ENCODE measurements at regions not wholly inside any gene's neighbourhood (a gene's known extent, or its start where the extent isn't known, plus 50 kb on each side); places are given as distances from the start of the nearest gene placed in this dataset.

- H3K9me3 ChIP-seq: peaks cover 0 to 1% of the 10 kb centered on the region in 2 donors
- H3K4me3 ChIP-seq: no peak overlapping the region
- H3K27ac ChIP-seq: no peak overlapping the region
- H3K36me3 ChIP-seq: no peaks in the 10 kb centered on the region
- peaks cover 0 to 7% of the 10 kb centered on the region in 2 donors for H3K4me1 ChIP-seq
- no peak for DNase-seq (ENCODE audit: low spot score)
- no peak for TF ChIP-seq CTCF (IDR thresholded peaks at IDR 0.05)
- H3K27me3 ChIP-seq: no peaks in the 10 kb centered on the region
Observed at GRCh38 chr3:72081471-72082185, 296.7 kb upstream of the PROK2 start.

- H3K27me3 ChIP-seq: no peaks in the 10 kb centered on the region
- no peak for TF ChIP-seq CTCF (IDR thresholded peaks at IDR 0.05)
- no peaks in the 10 kb centered on the region for H3K36me3 ChIP-seq
- H3K27ac ChIP-seq: no peak overlapping the region
- H3K9me3 ChIP-seq: peaks cover 0 to 9% of the 10 kb centered on the region in 2 donors
- H3K4me1 ChIP-seq: no peaks in the 10 kb centered on the region
- DNase-seq (ENCODE audit: low spot score): no peak
- no peak overlapping the region for H3K4me3 ChIP-seq
Observed at GRCh38 chr3:72080800-72081199, 295.9 kb upstream of the PROK2 start.

- H3K27me3 ChIP-seq: no peaks in the 10 kb centered on the region
- H3K9me3 ChIP-seq: peaks cover 0 to 16% of the 10 kb centered on the region in 2 donors
- H3K27ac ChIP-seq: no peak overlapping the region
- H3K4me3 ChIP-seq: no peak overlapping the region
- no peaks in the 10 kb centered on the region for H3K36me3 ChIP-seq
- TF ChIP-seq CTCF (IDR thresholded peaks at IDR 0.05): no peak
- DNase-seq (ENCODE audit: low spot score): no peak
- no peaks in the 10 kb centered on the region for H3K4me1 ChIP-seq
Observed at GRCh38 chr3:72080095-72080494, 295.1 kb upstream of the PROK2 start.

- Histone ChIP-seq H3K4me1 (no peaks in the 10 kb centered on the region), H3K4me3 (no peak overlapping the region), H3K27ac (no peak overlapping the region), H3K36me3 (no peaks in the 10 kb centered on the region), H3K27me3 (no peaks in the 10 kb centered on the region), H3K9me3 (peaks cover 0 to 20% of the 10 kb centered on the region in 2 donors)
- no peak for DNase-seq (ENCODE audit: low spot score)
- no peak for TF ChIP-seq CTCF (IDR thresholded peaks at IDR 0.05)
Observed at GRCh38 chr3:72079369-72079872, 294.5 kb upstream of the PROK2 start.

GRCh38 chr3:72078676-72079368 is 293.9 kb upstream of the PROK2 start:
- DNase-seq (ENCODE audit: low spot score): no peak
- Histone ChIP-seq H3K4me1 (no peaks in the 10 kb centered on the region), H3K27ac (no peak overlapping the region), H3K9me3 (peaks cover 0 to 20% of the 10 kb centered on the region in 2 donors), H3K4me3 (no peak overlapping the region), H3K27me3 (no peaks in the 10 kb centered on the region), H3K36me3 (no peaks in the 10 kb centered on the region)
- no peak for TF ChIP-seq CTCF (IDR thresholded peaks at IDR 0.05)

Measured in right atrium auricular region (tissue), 2 donors.